T-cell (primary cell): ENCODE measurements at regions not wholly inside any gene's neighbourhood (a gene's known extent, or its start where the extent isn't known, plus 50 kb on each side); places are given as distances from the start of the nearest gene placed in this dataset.

ENCODE experiments used
- ATAC-seq, 4 experiments: fragments of 200-7000 bp in 3 of 4; fragments of 150-1000 bp in 1 of 4; cut with Tn5 transposase; replicated peaks in 1 of 4; 1 replicate in 3 of 4; 2 replicates in 1 of 4; pipeline ENCODE4 v1.10.0; 2021; ENCODE audit warnings: moderate library complexity in 3 of 4, mild to moderate bottlenecking in 2 of 4, moderate number of reproducible peaks in 1 of 4
- CTCF ChIA-PET, 2 donors: fragments of 300-600 bp; sonication (Branson Sonifier 250); formaldehyde crosslinking; loops; one replicate each; lab custom pipeline; 2022; ENCODE audit warnings: antibody characterized with exemption in 2 of 2; lab: Charles Lee
- POLR2A ChIA-PET, 2 donors: fragments of 300-600 bp; sonication (Branson Sonifier 250); formaldehyde crosslinking; loops; one replicate each; lab custom pipeline; 2022; ENCODE audit warnings: antibody characterized with exemption in 2 of 2; lab: Charles Lee
- DNase-seq, 35 experiments: peaks; one replicate each; pipeline versions ENCODE4 v3.0.0 to v3.0.0-alpha.2; 2013 to 2023
- H3K27ac ChIP-seq: one replicate; pipeline ENCODE4 v1.5.1; 2013; ENCODE audit warnings: low read length
- H3K27me3 ChIP-seq, 2 experiments: replicated peaks in 1 of 2; 1 replicate in 1 of 2; 2 replicates in 1 of 2; pipeline versions ENCODE4 v1.6.1 to v1.7.0; 2013; ENCODE audit warnings: low read length in 1 of 2, mixed read lengths in 1 of 2; ENCODE audit not compliant: control insufficient read depth in 2 of 2, insufficient read depth in 2 of 2; ENCODE audit errors: extremely low read depth in 1 of 2
- H3K36me3 ChIP-seq, 2 donors: 1 replicate in 1 of 2; 2 replicates in 1 of 2; pipeline versions ENCODE4 v1.6.1 to v1.7.0; 2013; ENCODE audit warnings: low read length in 1 of 2; ENCODE audit not compliant: control insufficient read depth in 2 of 2, insufficient read depth in 1 of 2; ENCODE audit errors: extremely low read depth in 1 of 2
- H3K4me1 ChIP-seq, 2 experiments: 1 replicate in 1 of 2; 2 replicates in 1 of 2; pipeline versions ENCODE4 v1.6.1 to v1.7.0; 2013; ENCODE audit warnings: low read length in 2 of 2, mixed read lengths in 1 of 2; ENCODE audit not compliant: insufficient read depth in 2 of 2, control insufficient read depth in 1 of 2; ENCODE audit errors: extremely low read depth in 1 of 2
- H3K4me3 ChIP-seq, 2 donors: 1 replicate in 1 of 2; 2 replicates in 1 of 2; pipeline versions ENCODE4 v1.5.1 to v1.7.0; 2013; ENCODE audit warnings: mild to moderate bottlenecking in 2 of 2, low read length in 1 of 2, moderate library complexity in 1 of 2; ENCODE audit not compliant: control insufficient read depth in 1 of 2; ENCODE audit errors: extremely low read depth in 1 of 2
- H3K9me3 ChIP-seq: 2 replicates; pipeline ENCODE4 v1.7.0; 2013
- H3K27ac Mint-ChIP-seq, 2 donors: one replicate each; pipeline ENCODE4 v1.8.0; 2020 to 2021; ENCODE audit warnings: mild to moderate bottlenecking in 2 of 2, mixed read lengths in 2 of 2
- H3K27me3 Mint-ChIP-seq, 2 donors: one replicate each; pipeline ENCODE4 v1.8.0; 2021 to 2022; ENCODE audit warnings: mixed read lengths in 2 of 2
- H3K36me3 Mint-ChIP-seq: one replicate; pipeline ENCODE4 v1.8.0; 2021; ENCODE audit warnings: mixed read lengths
- H3K4me1 Mint-ChIP-seq, 3 donors: one replicate each; pipeline ENCODE4 v1.8.0; 2020 to 2022; ENCODE audit warnings: mixed read lengths in 3 of 3, mild to moderate bottlenecking in 1 of 3
- H3K4me3 Mint-ChIP-seq, 3 donors: one replicate each; pipeline ENCODE4 v1.8.0; 2020 to 2022; ENCODE audit warnings: mild to moderate bottlenecking in 3 of 3, mixed read lengths in 3 of 3, moderate library complexity in 3 of 3
- H3K9me3 Mint-ChIP-seq, 3 donors: one replicate each; pipeline ENCODE4 v1.8.0; 2020 to 2022; ENCODE audit warnings: mixed read lengths in 3 of 3
- WGBS: methylation state at CpG from one replicate; pipeline ENCODE4 v1.1.5; 2013; ENCODE audit warnings: missing lambda C conversion rate; ENCODE audit not compliant: insufficient coverage; 5-methylcytosine and 5-hydroxymethylcytosine counted together

GRCh38 chr2:100655936-100656534, 93.2 kb downstream of the PDCL3 start:
- no peaks in the 10 kb centered on the region for H3K36me3 ChIP-seq
- Mint-ChIP-seq H3K4me1 (peaks cover 27 to 34% (median 32%) of the 10 kb centered on the region in 3 donors), H3K9me3 (no peaks in the 10 kb centered on the region), H3K36me3 (no peaks in the 10 kb centered on the region), H3K27me3 (peaks cover 0 to 5% of the 10 kb centered on the region in 2 donors), H3K27ac (no peak overlapping the region), H3K4me3 (no peak overlapping the region)
- 80% methylated on average over 3 of the region's 5 CpGs for WGBS
- no peak overlapping the region for H3K27ac ChIP-seq
- ChIA-PET CTCF (interaction anchor here in 1 of 2 donors (0.6 kb wide), 1 partner anchor 72 kb away, joined by 3 read pairs; no protein-coding TSS in a partner anchor), POLR2A (no interaction called here)
- H3K9me3 ChIP-seq: no peaks in the 10 kb centered on the region
- peaks cover 15 to 21% of the 10 kb centered on the region in 2 experiments for H3K4me1 ChIP-seq
- no peak overlapping the region for H3K4me3 ChIP-seq
- H3K27me3 ChIP-seq: no peaks in the 10 kb centered on the region
- DNase-seq: no peak
- ATAC-seq: no peak

- Histone ChIP-seq H3K4me1 (peaks cover 9 to 12% of the 10 kb centered on the region in 2 experiments), H3K9me3 (no peaks in the 10 kb centered on the region), H3K27me3 (no peaks in the 10 kb centered on the region), H3K4me3 (no peak overlapping the region), H3K36me3 (no peaks in the 10 kb centered on the region), H3K27ac (no peak overlapping the region)
- ATAC-seq (no peak), DNase-seq (no peak)
- CTCF ChIA-PET: interaction anchor here in 1 of 2 donors (1.0 kb wide), 1 partner anchor 48 kb away, joined by 3 read pairs; no protein-coding TSS in a partner anchor
- Mint-ChIP-seq H3K9me3 (no peaks in the 10 kb centered on the region), H3K36me3 (no peaks in the 10 kb centered on the region), H3K4me3 (no peak overlapping the region), H3K27ac (no peak overlapping the region), H3K27me3 (peaks cover 0 to 8% of the 10 kb centered on the region in 2 donors), H3K4me1 (peaks cover 21 to 32% (median 23%) of the 10 kb centered on the region in 3 donors)
- WGBS: no CpG with 5 or more reads among the region's 4 CpGs
- POLR2A ChIA-PET: no interaction called here
Observed at GRCh38 chr2:100658017-100658416, 95.2 kb downstream of the PDCL3 start.

- Histone ChIP-seq H3K4me1 (peaks cover 0 to 6% of the 10 kb centered on the region in 2 experiments), H3K36me3 (no peaks in the 10 kb centered on the region), H3K9me3 (no peaks in the 10 kb centered on the region), H3K27me3 (peaks cover 0 to 4% of the 10 kb centered on the region in 2 experiments), H3K27ac (no peak overlapping the region), H3K4me3 (no peak overlapping the region)
- ChIA-PET POLR2A (interaction anchor here in 1 of 2 donors (0.6 kb wide), 1 partner anchor 17 kb away, joined by 3 read pairs; no protein-coding TSS in a partner anchor), CTCF (no interaction called here)
- ATAC-seq: peak in 1 of 4 experiments; percentile 61
- Mint-ChIP-seq H3K9me3 (no peaks in the 10 kb centered on the region), H3K27ac (no peak overlapping the region), H3K4me1 (peaks cover 7 to 11% (median 8%) of the 10 kb centered on the region in 3 donors), H3K27me3 (peaks cover 0 to 8% of the 10 kb centered on the region in 2 donors), H3K36me3 (no peaks in the 10 kb centered on the region), H3K4me3 (no peak overlapping the region)
- no peak for DNase-seq
- no CpG with 5 or more reads among the region's 12 CpGs for WGBS
Observed at GRCh38 chr2:100660851-100661584, 98.2 kb downstream of the PDCL3 start.

GRCh38 chr2:100662866-100663265, 100.1 kb downstream of the PDCL3 start:
- H3K4me3 Mint-ChIP-seq: no peak overlapping the region
- ATAC-seq: no peak
- no peak for DNase-seq
- peaks cover 0 to 6% of the 10 kb centered on the region in 2 experiments for H3K4me1 ChIP-seq
- H3K27me3 Mint-ChIP-seq: peaks cover 0 to 8% of the 10 kb centered on the region in 2 donors
- CTCF ChIA-PET: interaction anchor here in 1 of 2 donors (1.4 kb wide), 1 partner anchor 14 kb away, joined by 3 read pairs; no protein-coding TSS in a partner anchor
- 91% methylated on average over 6 of the region's 7 CpGs for WGBS
- H3K4me3 ChIP-seq: no peak overlapping the region
- H3K4me1 Mint-ChIP-seq: peaks cover 7 to 13% (median 9%) of the 10 kb centered on the region in 3 donors
- H3K27me3 ChIP-seq: peaks cover 0 to 4% of the 10 kb centered on the region in 2 experiments
- H3K36me3 Mint-ChIP-seq: no peaks in the 10 kb centered on the region
- no peaks in the 10 kb centered on the region for H3K9me3 Mint-ChIP-seq
- H3K27ac ChIP-seq: no peak overlapping the region
- POLR2A ChIA-PET: no interaction called here
- no peaks in the 10 kb centered on the region for H3K9me3 ChIP-seq
- no peaks in the 10 kb centered on the region for H3K36me3 ChIP-seq
- H3K27ac Mint-ChIP-seq: no peak overlapping the region

GRCh38 chr2:100664021-100664755, 101.4 kb downstream of the PDCL3 start:
- Mint-ChIP-seq H3K27me3 (peaks cover 0 to 3% of the 10 kb centered on the region in 2 donors), H3K4me3 (no peak overlapping the region), H3K27ac (no peak overlapping the region), H3K4me1 (peaks cover 15 to 24% (median 18%) of the 10 kb centered on the region in 3 donors), H3K36me3 (no peaks in the 10 kb centered on the region), H3K9me3 (no peaks in the 10 kb centered on the region)
- no peak for DNase-seq
- ChIA-PET POLR2A (interaction anchor here in 1 of 2 donors (0.7 kb wide), 1 partner anchor 9 kb away, joined by 3 read pairs; no protein-coding TSS in a partner anchor), CTCF (no interaction called here)
- WGBS: 88% methylated on average over 8 of the region's 23 CpGs
- ATAC-seq: no peak
- H3K27ac ChIP-seq: no peak overlapping the region
- no peak overlapping the region for H3K4me3 ChIP-seq
- peaks cover 0 to 8% of the 10 kb centered on the region in 2 experiments for H3K27me3 ChIP-seq
- no peaks in the 10 kb centered on the region for H3K36me3 ChIP-seq
- H3K9me3 ChIP-seq: no peaks in the 10 kb centered on the region
- H3K4me1 ChIP-seq: peaks cover 5 to 6% of the 10 kb centered on the region in 2 experiments

- ChIA-PET POLR2A (interaction anchor here in 1 of 2 donors (0.7 kb wide), 1 partner anchor 9 kb away, joined by 3 read pairs; no protein-coding TSS in a partner anchor), CTCF (no interaction called here)
- peaks cover 0 to 3% of the 10 kb centered on the region in 2 donors for H3K27me3 Mint-ChIP-seq
- Histone ChIP-seq H3K4me1 (peaks cover 5 to 6% of the 10 kb centered on the region in 2 experiments), H3K27ac (no peak overlapping the region), H3K36me3 (no peaks in the 10 kb centered on the region), H3K9me3 (no peaks in the 10 kb centered on the region), H3K27me3 (peaks cover 0 to 8% of the 10 kb centered on the region in 2 experiments), H3K4me3 (no peak overlapping the region)
- H3K4me3 Mint-ChIP-seq: no peak overlapping the region
- H3K9me3 Mint-ChIP-seq: no peaks in the 10 kb centered on the region
- DNase-seq (no peak), ATAC-seq (no peak)
- H3K27ac Mint-ChIP-seq: no peak overlapping the region
- no CpG with 5 or more reads among the region's 2 CpGs for WGBS
- no peaks in the 10 kb centered on the region for H3K36me3 Mint-ChIP-seq
- peaks cover 15 to 24% (median 18%) of the 10 kb centered on the region in 3 donors for H3K4me1 Mint-ChIP-seq
Observed at GRCh38 chr2:100664756-100665101, 101.9 kb downstream of the PDCL3 start.
